NCI-H2081 treated with DMSO at 0.1 percent for 48 hours (cell line): ENCODE measurements at regions not wholly inside any gene's neighbourhood (a gene's known extent, or its start where the extent isn't known, plus 50 kb on each side); places are given as distances from the start of the nearest gene placed in this dataset.

Experiments used
- DNase-seq: peaks from one replicate; lab custom pipeline; 2025; lab: John Stamatoyannopoulos, UW

DNA sequence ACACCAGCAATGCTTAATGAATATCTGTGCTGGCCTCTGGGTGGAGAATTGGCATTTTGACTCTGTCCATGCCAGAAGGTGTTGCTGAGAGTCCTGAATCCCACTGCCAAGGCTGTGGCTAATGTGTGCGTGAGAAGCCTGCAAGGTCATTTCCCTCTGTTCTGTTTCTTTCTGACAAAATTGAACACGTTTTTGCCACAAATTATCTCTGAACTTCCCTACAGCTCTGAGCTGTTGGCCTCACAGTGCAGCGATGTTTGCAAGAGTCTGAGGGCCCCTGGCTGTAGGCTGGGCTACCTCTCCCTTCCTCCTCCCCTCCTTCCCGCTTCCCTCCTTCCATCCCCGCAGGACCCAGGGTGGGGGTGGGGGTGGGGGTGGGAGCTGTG lies 154.1 kb upstream of the HS6ST1 start:
- no peak for DNase-seq

GRCh38 chr2:128473175-128474035 lies 154.7 kb upstream of the HS6ST1 start:
- no peak for DNase-seq

GRCh38 chr2:128474036-128474955 lies 155.6 kb upstream of the HS6ST1 start:
- DNase-seq = no peak

DNA sequence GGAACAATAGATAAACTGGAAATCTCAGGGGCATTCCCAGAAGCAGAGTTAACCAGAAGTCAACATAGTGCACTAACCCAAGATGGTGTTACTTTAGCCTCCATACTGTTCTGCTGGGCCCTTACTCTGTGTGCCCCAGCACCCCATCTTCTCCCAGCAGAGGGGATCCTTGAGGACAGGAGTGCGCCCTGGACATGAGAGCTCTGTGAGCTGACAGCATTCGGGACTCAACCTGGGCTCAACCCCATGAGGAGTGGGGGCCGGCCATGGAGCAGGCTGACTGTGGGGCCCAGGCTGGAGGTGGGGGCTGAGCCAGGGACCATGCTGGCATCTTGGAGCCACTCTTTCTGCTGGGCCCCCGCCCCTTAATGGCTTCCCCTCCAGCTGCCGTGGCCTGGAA lies 156.3 kb upstream of the HS6ST1 start:
- DNase-seq = no peak

DNA sequence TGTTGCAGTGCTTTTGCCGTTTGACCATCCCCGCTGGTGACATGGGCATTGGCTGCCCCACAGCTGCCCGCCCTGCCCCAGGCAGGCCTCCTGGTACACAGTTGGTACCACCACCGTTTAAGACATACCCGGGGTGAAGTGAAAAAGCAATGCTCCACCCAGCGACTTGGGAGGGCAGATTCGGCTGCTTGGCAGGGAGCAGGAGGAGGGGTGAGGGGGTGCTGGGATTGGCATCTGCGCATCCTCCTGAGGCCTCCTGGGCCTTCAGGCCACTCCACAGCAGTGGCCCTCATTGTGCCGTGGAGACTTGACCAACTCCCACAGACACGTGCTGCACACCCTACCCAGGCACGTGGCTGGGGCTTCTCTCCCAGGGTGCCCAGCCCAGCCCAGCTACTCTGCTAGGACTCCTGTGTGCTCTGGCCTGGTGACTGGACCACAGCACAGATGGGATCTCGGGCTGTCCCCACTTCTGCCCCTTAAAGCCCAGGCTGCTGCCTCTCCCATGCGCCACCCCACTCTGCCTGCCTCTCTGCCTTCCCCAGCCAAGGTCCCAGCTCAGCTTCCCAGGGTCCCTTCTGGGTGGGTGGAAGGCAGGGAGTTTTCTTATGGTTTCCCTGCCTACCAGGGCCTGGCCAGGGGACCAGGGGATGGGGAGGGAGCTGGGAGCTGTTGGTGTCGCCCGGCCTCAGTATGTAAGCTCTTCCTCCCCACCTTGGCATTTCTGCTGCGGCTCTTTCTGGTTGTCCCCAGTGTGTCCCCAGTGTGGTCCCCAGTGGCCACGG lies 157.0 kb upstream of the HS6ST1 start:
- DNase-seq = no peak

DNA sequence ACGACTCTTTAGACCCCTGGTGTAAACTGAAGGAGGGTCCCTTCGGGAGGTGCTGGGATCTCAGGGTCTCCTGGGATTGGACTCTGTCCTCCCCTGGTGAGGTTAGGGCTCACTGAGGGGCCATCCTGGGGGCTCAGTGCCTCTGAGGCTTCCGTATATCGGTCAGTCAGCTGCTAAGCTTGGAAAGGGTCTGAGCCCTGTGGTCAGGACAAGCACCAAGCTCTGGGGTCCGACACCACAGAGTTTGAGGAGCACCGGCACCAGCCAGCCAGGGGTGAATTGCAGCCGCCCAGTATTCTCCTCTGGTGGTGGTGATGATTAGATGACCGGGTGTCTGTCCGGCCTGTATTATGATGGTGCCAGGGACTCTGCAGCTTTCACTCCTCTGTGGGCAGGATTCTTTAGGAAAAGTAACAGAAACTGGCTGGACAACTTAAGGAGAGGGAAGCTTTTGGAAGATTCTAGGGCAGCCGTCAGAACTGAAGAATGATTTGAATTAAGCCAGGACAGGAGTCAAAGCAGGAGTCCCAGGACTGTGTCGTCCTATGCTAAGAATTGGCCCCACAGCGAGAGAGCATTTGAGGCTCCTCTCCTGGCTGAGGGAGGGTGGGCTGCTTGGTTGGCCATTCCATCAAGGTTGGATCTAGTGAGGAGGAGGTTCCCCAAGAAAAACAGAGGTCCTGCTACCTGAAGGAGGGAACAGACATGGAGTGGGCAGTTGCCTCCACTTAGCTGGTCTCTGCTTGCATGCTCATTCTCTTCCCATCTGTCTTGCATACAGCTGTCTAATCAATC lies 158.6 kb upstream of the HS6ST1 start:
- DNase-seq = no peak

DNA sequence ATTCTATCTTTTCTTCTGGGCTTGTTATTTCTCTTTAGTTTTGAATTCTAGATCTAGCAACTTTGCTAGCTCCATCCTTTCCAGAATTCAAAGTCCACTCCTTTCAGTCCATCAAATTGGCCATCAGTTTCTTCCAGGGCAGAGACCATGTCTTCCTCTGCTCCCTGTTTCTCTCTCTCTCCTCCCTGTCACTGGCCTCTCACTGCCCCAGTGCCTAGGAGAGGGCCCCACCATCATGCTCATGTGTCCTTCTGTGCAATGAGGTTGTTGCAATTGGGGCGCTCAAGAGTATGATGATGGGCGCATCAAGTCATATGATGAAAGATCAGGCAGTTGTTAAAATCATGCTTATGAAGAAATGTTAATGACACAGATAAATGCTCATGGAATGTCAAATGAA lies 159.2 kb upstream of the HS6ST1 start:
- no peak for DNase-seq

- DNase-seq = no peak
Measured at GRCh38 chr2:128485761-128486639, 167.3 kb upstream of the HS6ST1 start.

DNA sequence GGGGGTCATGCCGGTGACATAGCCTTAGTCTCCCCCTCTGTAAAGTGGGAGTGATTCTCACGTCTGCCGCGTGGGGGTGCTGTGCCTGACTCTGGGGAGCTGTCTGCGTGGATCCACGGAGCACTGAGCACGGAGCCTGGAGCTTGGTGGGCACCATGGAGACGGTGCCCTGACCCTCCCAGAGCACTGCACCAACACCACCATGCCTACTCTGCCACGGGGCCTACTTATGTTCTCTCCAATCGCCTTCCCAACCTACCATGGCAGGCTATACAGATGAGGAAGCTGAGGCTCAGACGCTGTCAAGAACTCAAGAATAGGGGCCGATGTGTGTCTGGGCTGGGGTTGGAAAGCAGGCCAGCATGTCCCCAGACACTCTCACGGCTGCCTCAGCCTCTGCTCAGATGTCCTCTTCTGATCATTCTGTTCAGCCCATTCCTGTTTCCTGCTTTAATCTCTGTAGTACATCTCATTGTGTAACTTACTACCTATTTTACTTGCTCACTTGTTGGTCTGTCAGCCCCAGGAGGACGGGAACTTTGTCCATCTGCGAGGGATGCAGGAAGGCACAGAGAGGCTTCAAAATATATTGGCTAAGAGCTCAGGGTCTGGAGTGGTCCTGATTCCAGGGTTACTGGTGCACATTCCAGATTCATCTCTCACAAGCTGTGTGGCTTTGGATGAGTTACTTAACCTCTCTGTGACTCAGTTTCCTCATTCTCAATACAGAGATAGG lies 168.1 kb upstream of the HS6ST1 start:
- DNase-seq = no peak

DNA sequence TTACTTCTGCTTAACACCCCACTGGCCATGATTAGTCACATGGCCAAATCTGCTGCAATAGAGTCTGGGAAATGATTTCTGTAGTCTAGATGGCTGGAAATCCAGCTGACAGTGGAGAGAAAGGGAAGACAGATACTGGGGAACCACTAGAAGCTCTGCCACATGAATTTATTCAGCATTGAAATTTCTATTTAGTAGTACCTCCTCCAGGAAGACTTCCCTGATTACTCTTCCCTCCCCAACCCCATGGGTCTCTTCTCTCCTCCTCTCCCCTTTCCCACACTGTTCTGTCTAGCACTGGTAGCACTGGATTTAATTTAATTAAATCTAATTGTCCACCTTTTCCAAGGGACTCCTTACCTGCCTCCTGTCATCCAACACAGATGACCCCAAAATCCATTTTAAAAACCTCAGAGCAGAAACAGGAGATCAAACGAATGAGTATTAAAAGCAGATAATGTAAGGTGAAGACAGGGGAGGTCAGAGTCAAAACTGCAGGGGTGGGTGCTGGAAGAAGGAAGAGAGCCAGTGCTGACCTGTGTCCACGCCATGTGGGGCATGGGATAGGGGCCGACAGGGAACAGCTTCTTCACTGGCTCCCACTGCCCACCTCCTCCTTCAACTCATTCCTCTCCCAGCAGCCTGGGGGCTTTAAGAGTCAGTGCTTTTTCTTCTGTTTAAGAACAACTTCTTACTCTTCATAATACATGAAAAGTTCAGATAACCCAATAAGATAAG lies 169.2 kb upstream of the HS6ST1 start:
- no peak for DNase-seq

- DNase-seq = no peak
Measured at GRCh38 chr2:128488434-128488833, 169.8 kb upstream of the HS6ST1 start.

GRCh38 chr2:128489526-128490273 lies 171.0 kb upstream of the HS6ST1 start:
- no peak for DNase-seq

DNA sequence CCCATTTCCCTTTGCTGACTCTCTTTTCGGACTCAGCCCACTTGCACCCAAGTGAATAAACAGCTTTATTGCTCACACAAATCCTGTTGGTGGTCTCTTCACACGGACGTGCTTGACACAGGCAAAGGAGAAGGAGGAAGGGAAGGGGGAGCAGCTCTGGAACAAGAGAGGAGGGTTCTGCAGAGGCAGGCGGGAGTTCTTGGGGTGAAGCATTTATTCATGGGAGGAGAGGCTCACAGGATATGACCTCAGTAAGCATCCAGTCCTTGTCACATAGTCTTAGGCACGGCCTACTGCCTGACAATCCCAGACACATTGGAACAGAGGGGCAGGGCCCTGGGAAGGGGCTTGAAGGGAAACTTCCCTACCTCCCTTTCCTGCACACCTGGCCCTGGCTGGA lies 171.7 kb upstream of the HS6ST1 start:
- DNase-seq = no peak

DNA sequence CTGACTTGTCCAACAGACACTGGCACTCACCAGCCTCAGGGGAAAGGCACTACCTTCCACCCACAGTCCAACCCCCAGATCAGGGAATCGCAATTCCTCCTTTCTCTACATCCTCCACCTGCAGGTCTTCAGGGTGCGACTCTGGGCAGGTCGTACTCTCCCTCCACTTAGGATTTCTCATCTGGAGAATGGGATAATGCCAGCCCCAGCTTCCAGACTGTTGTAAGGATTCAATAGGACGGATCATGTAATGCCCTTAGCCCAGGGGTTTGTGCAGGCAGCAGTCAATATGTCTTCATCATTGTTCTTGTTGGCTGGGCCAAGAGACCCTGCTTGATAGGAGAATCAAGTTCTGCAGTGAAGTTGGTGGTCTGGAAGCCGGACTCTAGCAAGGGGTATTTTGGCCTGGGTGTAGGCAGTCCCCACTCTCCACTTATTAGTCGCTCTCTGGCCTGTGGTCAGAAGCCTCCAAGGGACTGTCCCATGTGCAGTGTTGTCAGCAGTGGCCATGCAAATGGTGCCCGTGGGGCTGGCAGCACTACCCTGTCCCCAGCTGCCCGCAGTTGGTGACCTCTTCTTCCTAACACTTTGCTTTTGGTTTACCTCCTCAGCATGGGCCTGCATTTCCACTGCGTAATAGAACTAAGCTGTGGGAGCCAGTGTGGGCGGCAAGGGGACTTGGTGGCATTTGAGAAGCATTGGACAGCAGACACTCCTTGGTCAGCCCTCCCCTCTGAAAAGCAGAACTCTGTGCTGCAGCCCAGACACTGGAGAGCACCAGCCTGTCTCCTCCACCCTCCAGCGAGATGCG lies 172.4 kb upstream of the HS6ST1 start:
- no peak for DNase-seq

DNA sequence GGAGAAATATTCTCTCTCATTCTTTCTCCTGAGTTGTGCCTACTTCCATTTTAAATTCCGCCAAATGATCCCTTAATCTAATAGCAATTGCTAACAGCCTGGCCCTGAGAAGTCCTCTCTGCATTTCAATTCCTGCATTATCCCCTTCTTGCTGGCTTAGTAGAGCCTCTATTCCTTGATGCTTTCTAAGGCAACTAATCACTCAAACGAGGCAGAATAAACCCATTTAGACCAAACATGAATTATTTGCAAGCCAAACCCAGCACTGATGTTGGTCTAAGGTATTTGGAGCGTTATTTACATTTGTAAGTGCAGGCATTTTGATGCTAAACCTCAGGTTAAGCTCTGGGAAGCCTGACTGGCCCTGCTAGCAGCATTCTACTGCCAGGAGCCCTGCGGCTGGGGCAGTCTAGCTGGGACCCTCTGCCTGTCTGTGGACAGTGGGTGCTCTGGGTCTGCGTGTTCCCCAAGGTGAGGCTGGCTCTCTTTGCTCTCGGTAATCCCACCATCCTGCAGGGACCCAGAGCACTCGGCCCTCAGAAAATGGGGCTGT lies 173.1 kb upstream of the HS6ST1 start:
- no peak for DNase-seq

DNA sequence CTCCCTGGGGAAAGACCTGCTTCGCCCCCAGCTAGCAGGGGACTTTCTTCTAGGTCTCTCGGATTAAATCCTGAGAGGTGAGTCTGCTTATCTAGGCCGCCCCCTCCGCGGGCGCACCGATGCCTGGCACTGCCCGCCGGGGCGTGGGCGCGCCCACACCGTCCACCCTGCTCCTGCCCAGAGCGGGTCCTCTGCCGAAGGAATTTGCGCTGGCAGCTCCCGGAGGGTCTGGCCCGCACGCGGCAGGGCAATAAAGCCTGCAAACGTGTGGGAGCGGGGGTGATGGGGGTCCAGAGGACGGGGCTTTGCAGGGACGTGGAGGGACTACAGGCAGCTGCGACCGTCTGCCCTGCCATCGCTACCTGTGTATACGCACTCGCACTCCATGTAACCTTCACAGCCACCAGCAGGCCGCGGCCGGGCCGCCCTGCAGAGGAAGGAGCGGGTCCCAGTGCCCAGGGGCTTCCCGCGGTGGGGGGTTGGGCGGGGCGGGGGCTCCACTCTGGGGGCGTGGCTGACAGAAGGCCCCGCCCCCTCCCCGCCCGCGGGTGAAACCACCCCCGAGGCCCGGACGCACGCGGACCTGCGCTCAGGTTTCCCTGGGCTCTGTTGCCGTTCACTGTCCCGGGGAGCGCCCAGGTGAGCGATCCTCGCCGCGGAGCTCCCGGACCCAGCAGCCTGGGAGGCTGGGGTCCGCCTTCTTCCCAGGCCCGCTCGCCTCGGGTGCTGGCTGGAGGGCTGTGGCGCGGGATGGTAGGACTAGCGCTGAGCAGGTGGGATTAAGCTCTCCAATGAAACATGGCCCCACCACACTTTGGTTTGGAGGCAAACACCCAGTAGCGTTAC lies 174.5 kb upstream of the HS6ST1 start:
- DNase-seq = no peak
